OCI-LY7 (cell line): ENCODE measurements at regions not wholly inside any gene's neighbourhood (a gene's known extent, or its start where the extent isn't known, plus 50 kb on each side); places are given as distances from the start of the nearest gene placed in this dataset.

Experiments
- EZH2phosphoT487 ChIP-seq: fragments of 200-600 bp; sonication (generic); IDR thresholded peaks from 2 replicates; pipeline ENCODE4 v1.6.1; 2018; ENCODE audit warnings: low read depth, borderline replicate concordance, mild to moderate bottlenecking, mixed run types, antibody characterized with exemption, low read length, moderate library complexity, mixed read lengths
- TF ChIP-seq, protein P1 (sequence below): fragments of 200-600 bp; sonication (generic); conservative IDR thresholded peaks from 2 replicates; pipeline ENCODE4 v1.5.1; 2014; ENCODE audit warnings: mild to moderate bottlenecking, antibody characterized with exemption, low read length, moderate library complexity, mixed read lengths

DNA sequence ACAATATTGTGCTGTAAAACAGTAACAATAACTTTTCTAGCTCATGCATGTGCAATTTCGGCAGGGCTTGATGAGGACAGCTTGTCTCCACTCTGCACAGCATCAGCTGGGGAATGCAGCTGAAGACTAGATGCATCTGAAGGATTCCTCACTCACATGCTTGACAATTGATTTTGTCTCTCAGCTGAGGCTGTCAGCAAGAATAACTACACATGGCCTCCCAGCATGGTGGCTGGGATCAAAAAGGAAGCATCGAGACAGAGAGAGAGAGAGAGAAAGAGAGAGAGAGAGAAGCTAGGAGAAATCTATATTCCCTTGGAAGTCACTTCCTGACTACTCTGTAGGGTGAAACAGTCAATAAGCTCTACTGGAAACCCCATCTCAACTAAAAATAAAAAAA lies 487.1 kb downstream of the PLOD2 start:
- TF ChIP-seq, protein P1, sequence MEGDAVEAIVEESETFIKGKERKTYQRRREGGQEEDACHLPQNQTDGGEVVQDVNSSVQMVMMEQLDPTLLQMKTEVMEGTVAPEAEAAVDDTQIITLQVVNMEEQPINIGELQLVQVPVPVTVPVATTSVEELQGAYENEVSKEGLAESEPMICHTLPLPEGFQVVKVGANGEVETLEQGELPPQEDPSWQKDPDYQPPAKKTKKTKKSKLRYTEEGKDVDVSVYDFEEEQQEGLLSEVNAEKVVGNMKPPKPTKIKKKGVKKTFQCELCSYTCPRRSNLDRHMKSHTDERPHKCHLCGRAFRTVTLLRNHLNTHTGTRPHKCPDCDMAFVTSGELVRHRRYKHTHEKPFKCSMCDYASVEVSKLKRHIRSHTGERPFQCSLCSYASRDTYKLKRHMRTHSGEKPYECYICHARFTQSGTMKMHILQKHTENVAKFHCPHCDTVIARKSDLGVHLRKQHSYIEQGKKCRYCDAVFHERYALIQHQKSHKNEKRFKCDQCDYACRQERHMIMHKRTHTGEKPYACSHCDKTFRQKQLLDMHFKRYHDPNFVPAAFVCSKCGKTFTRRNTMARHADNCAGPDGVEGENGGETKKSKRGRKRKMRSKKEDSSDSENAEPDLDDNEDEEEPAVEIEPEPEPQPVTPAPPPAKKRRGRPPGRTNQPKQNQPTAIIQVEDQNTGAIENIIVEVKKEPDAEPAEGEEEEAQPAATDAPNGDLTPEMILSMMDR = no peak
- no peak for TF ChIP-seq EZH2phosphoT487
